PC-9 (cell line): ENCODE measurements at regions not wholly inside any gene's neighbourhood (a gene's known extent, or its start where the extent isn't known, plus 50 kb on each side); places are given as distances from the start of the nearest gene placed in this dataset.

Experiments
- BruUV-seq: library from RNA; stranded (reverse); fragments of 400-500 nt; replicated peaks from 2 replicates; lab custom pipeline; 2021; lab: Mats Ljungman, UMichigan
- CTCF ChIA-PET: fragments of 300-600 bp; sonication (Branson Sonifier 250); formaldehyde crosslinking; loops from one replicate; lab custom pipeline; 2022; ENCODE audit warnings: antibody characterized with exemption; lab: Charles Lee
- POLR2A ChIA-PET: fragments of 300-600 bp; sonication (Branson Sonifier 250); formaldehyde crosslinking; loops from one replicate; lab custom pipeline; 2022; ENCODE audit warnings: antibody characterized with exemption; ENCODE audit not compliant: unreplicated experiment; lab: Charles Lee
- DNase-seq, 2 experiments: peaks; one replicate each; pipeline versions ENCODE4 v3.0.0 to v3.0.0-alpha.2; 2015 to 2022; ENCODE audit warnings: mixed read lengths in 1 of 2
- H2AFZ ChIP-seq: fragments of 200-600 bp; sonication (generic); 2 replicates; pipeline ENCODE4 v1.8.1; 2017; ENCODE audit warnings: antibody characterized with exemption
- H3F3A ChIP-seq: fragments of 200-600 bp; sonication (generic); 2 replicates; pipeline ENCODE4 v1.8.1; 2017; ENCODE audit warnings: antibody characterized with exemption, mild to moderate bottlenecking, low read depth; ENCODE audit not compliant: insufficient read depth
- H3K27ac ChIP-seq: fragments of 200-600 bp; sonication (generic); 2 replicates; pipeline ENCODE4 v1.6.1; 2016; ENCODE audit warnings: mixed run types
- H3K27me3 ChIP-seq: fragments of 200-600 bp; sonication (generic); 2 replicates; pipeline ENCODE4 v1.6.1; 2016; ENCODE audit warnings: low read depth, mixed run types; ENCODE audit not compliant: insufficient read depth
- H3K36me3 ChIP-seq: fragments of 200-600 bp; sonication (generic); 2 replicates; pipeline ENCODE4 v1.6.1; 2016; ENCODE audit warnings: low read depth, mixed run types
- H3K4me1 ChIP-seq: fragments of 200-600 bp; sonication (generic); replicated peaks from 2 replicates; pipeline ENCODE4 v1.6.1; 2016; ENCODE audit warnings: mixed run types; ENCODE audit not compliant: insufficient read depth
- H3K4me2 ChIP-seq: fragments of 200-600 bp; sonication (generic); 2 replicates; pipeline ENCODE4 v1.6.1; 2017; ENCODE audit warnings: mixed run types
- H3K4me3 ChIP-seq: fragments of 200-600 bp; sonication (generic); 2 replicates; pipeline ENCODE4 v1.6.1; 2016; ENCODE audit warnings: mixed run types
- H3K79me2 ChIP-seq: fragments of 200-600 bp; sonication (generic); 2 replicates; pipeline ENCODE4 v1.6.1; 2017; ENCODE audit warnings: low read depth, mixed run types
- H3K9me2 ChIP-seq: fragments of 200-600 bp; sonication (generic); 2 replicates; pipeline ENCODE4 v1.8.1; 2017; ENCODE audit warnings: mild to moderate bottlenecking; ENCODE audit not compliant: insufficient read depth
- H3K9me3 ChIP-seq: fragments of 200-600 bp; sonication (generic); 2 replicates; pipeline ENCODE4 v1.8.1; 2016; ENCODE audit warnings: low read depth; ENCODE audit not compliant: insufficient read depth
- H4K20me1 ChIP-seq: fragments of 200-600 bp; sonication (generic); 2 replicates; pipeline ENCODE4 v1.8.1; 2017; ENCODE audit not compliant: insufficient read depth
- CTCF ChIP-seq: fragments of 200-600 bp; sonication (generic); conservative IDR thresholded peaks from 2 replicates; pipeline ENCODE4 v1.6.1; 2017; ENCODE audit warnings: mixed run types, antibody characterized with exemption, mild to moderate bottlenecking, moderate library complexity
- EZH2 ChIP-seq: fragments of 200-600 bp; sonication (generic); IDR thresholded peaks from 2 replicates; pipeline ENCODE4 v1.8.0; 2017; ENCODE audit warnings: antibody characterized with exemption, low read depth
- intact Hi-C: fragments of 100-400 bp; cut with micrococcal nuclease; formaldehyde crosslinking; loops from one replicate; pipeline ENCODE4 v1.10.0; 2022; ENCODE audit not compliant: unreplicated experiment

- H3F3A ChIP-seq: no peaks in the 10 kb centered on the region
- intact Hi-C loops: no loop called here
- ChIA-PET CTCF (interaction anchor here (0.5 to 0.8 kb wide), 2 partner anchors 70 to 124 kb away, joined by 3 read pairs; partner anchors contain the start of gene LRRC15), POLR2A (interaction anchor here (0.6 to 0.7 kb wide), 2 partner anchors 70 to 873 kb away, joined by 3 to 6 read pairs; no protein-coding TSS in a partner anchor)
- peaks cover 5% of the 10 kb centered on the region for H3K4me1 ChIP-seq
- no peaks in the 10 kb centered on the region for H4K20me1 ChIP-seq
- no peak overlapping the region for H3K27ac ChIP-seq
- H2AFZ ChIP-seq: no peak overlapping the region
- TF ChIP-seq EZH2 (no peak), CTCF (no peak)
- no peaks in the 10 kb centered on the region for H3K36me3 ChIP-seq
- no TSS peak for BruUV-seq
- no peak overlapping the region for H3K4me3 ChIP-seq
- no peak for DNase-seq
- no peaks in the 10 kb centered on the region for H3K27me3 ChIP-seq
- no peaks in the 10 kb centered on the region for H3K9me2 ChIP-seq
- H3K9me3 ChIP-seq: no peaks in the 10 kb centered on the region
- H3K4me2 ChIP-seq: no peak overlapping the region
- no peaks in the 10 kb centered on the region for H3K79me2 ChIP-seq
Measured at GRCh38 chr3:194245975-194246561, 105.1 kb downstream of the CPN2 start.

GRCh38 chr3:194246709-194247349, 104.3 kb downstream of the CPN2 start:
- CTCF ChIA-PET: no interaction called here
- H3K4me2 ChIP-seq: no peak overlapping the region
- no peaks in the 10 kb centered on the region for H3K27me3 ChIP-seq

GRCh38 chr3:194247350-194247740, 103.8 kb downstream of the CPN2 start:
- H3K36me3 ChIP-seq: no peaks in the 10 kb centered on the region
- intact Hi-C loops: no loop called here
- H3K4me1 ChIP-seq: peaks cover 5% of the 10 kb centered on the region
- H4K20me1 ChIP-seq: no peaks in the 10 kb centered on the region
- H3K27me3 ChIP-seq: no peaks in the 10 kb centered on the region
- no peak overlapping the region for H2AFZ ChIP-seq
- no peaks in the 10 kb centered on the region for H3F3A ChIP-seq
- BruUV-seq: no TSS peak
- H3K27ac ChIP-seq: no peak overlapping the region
- H3K79me2 ChIP-seq: no peaks in the 10 kb centered on the region
- no peak overlapping the region for H3K4me2 ChIP-seq
- no peak for TF ChIP-seq CTCF
- no peak for TF ChIP-seq EZH2
- no peaks in the 10 kb centered on the region for H3K9me2 ChIP-seq
- no peaks in the 10 kb centered on the region for H3K9me3 ChIP-seq
- ChIA-PET CTCF (no interaction called here), POLR2A (no interaction called here)
- H3K4me3 ChIP-seq: no peak overlapping the region
- no peak for DNase-seq

More at GRCh38 chr3:194246709-194247349, 104.3 kb downstream of the CPN2 start:
- Histone ChIP-seq H3F3A (no peaks in the 10 kb centered on the region), H3K9me2 (no peaks in the 10 kb centered on the region), H3K36me3 (no peaks in the 10 kb centered on the region), H3K27ac (no peak overlapping the region), H4K20me1 (no peaks in the 10 kb centered on the region), H3K9me3 (no peaks in the 10 kb centered on the region), H3K4me1 (peaks cover 5% of the 10 kb centered on the region), H2AFZ (no peak overlapping the region), H3K4me3 (no peak overlapping the region), H3K79me2 (no peaks in the 10 kb centered on the region)
- no peak for TF ChIP-seq CTCF
- intact Hi-C loops: no loop called here
- no TSS peak for BruUV-seq
- POLR2A ChIA-PET: interaction anchor here (0.6 kb wide), 1 partner anchor 69 kb away, joined by 3 read pairs; no protein-coding TSS in a partner anchor
- DNase-seq: no peak
